ENCODE measurements at regions not wholly inside any gene's neighbourhood (a gene's known extent, or its start where the extent isn't known, plus 50 kb on each side); places are given as distances from the start of the nearest gene placed in this dataset.

DNA sequence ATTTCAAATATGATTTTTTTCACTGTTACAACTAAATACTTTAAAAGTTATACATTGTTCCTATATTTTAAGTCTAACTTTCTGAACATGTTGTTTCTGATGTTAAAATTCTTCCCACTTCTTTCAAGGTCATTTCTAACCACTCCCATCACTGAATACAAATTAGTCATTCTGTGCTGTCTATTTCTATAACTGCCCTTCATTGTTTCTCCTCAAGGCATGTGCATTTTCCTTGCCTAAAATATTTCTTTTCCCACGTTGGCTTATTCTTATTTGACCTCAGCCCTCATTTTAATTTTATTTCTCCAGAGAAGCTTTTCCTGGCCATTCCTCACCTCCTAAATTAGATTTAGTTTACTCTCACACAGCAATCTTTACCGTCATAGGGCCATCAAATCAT, 198.9 kb upstream of the GULP1 start:
- Histone ChIP-seq H3K9me3 (no peaks in the 10 kb centered on the region), H3K36me3 (no peaks in the 10 kb centered on the region), H3K27ac (no peak overlapping the region), H3K4me1 (no peaks in the 10 kb centered on the region), H3K27me3 (no peaks in the 10 kb centered on the region), H3K4me3 (no peak overlapping the region)
- ATAC-seq (no peak), DNase-seq (no peak)
- in situ Hi-C loops (cut with MboI; ENCODE audit: low sequenced_read_pairs in 4 of 4) (no loop called here), intact Hi-C loops (cut with DNase I; ENCODE audit: low total_unique reads) (no loop called here)
- TF ChIP-seq CTCF (IDR thresholded peaks at IDR 0.05 in 4 of 5, conservative IDR thresholded peaks at IDR 0.05 in 1 of 5) (no peak), POLR2A (IDR thresholded peaks at IDR 0.05) (no peak)

DNA sequence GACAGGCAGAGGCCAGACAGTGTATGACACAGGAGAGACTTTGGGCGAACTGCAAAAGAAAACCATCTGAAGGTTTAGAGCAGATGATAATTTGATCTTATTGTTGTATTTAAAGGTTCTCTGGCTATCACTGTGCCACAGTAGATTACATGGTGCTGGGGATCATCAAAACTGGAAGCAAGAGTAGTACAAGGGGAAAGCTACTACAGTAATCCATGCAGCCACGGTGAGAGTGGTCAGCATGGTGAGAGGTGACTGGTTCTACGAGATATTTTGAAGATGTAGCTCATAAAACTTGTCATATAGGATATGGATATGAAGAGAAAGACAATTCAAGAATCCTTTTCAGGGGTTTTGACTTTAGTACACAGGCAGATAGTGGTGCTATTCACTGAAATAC, 194.8 kb upstream of the GULP1 start:
- no peaks in the 10 kb centered on the region for H3K36me3 ChIP-seq
- H3K4me3 ChIP-seq: no peak overlapping the region
- H3K27me3 ChIP-seq: no peaks in the 10 kb centered on the region
- no peaks in the 10 kb centered on the region for H3K4me1 ChIP-seq
- ATAC-seq (no peak), DNase-seq (no peak)
- in situ Hi-C loops (cut with MboI; ENCODE audit: low sequenced_read_pairs in 4 of 4) (no loop called here), intact Hi-C loops (cut with DNase I; ENCODE audit: low total_unique reads) (no loop called here)
- no peaks in the 10 kb centered on the region for H3K9me3 ChIP-seq
- TF ChIP-seq CTCF (IDR thresholded peaks at IDR 0.05 in 4 of 5, conservative IDR thresholded peaks at IDR 0.05 in 1 of 5) (no peak), POLR2A (IDR thresholded peaks at IDR 0.05) (no peak)
- no peak overlapping the region for H3K27ac ChIP-seq

DNA sequence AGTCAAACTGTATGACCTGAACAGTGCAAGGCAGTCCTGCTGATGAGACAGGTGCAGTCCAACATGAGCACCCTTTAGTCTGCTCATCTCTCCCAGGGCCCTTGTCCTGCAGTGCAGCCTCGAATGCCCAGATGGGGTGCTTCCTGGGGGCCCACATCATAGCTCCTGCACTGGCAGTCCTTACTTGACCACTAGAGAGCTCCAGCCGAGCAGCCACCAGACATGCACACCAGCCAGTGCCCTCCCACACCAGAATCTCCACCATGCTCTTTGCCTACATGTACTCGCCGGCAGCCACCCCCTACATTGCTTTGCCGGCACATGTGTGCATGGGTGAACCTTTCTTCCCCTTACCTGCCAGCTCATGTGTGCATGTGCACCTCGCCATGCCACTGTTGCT, 188.8 kb upstream of the GULP1 start:
- ATAC-seq: no peak
- Histone ChIP-seq H3K9me3 (no peaks in the 10 kb centered on the region), H3K27me3 (no peaks in the 10 kb centered on the region), H3K36me3 (no peaks in the 10 kb centered on the region), H3K4me3 (no peak overlapping the region), H3K27ac (no peak overlapping the region), H3K4me1 (no peaks in the 10 kb centered on the region)
- in situ Hi-C loops (cut with MboI; ENCODE audit: low sequenced_read_pairs in 4 of 4) (no loop called here), intact Hi-C loops (cut with DNase I; ENCODE audit: low total_unique reads) (no loop called here)
- no peak for TF ChIP-seq POLR2A (IDR thresholded peaks at IDR 0.05)
- no peak for TF ChIP-seq CTCF (IDR thresholded peaks at IDR 0.05 in 4 of 5, conservative IDR thresholded peaks at IDR 0.05 in 1 of 5)
- no peak for DNase-seq

- no peak for ATAC-seq
- H3K9me3 ChIP-seq: no peaks in the 10 kb centered on the region
- H3K4me1 ChIP-seq: no peaks in the 10 kb centered on the region
- in situ Hi-C loops (cut with MboI; ENCODE audit: low sequenced_read_pairs in 4 of 4): no loop called here
- H3K36me3 ChIP-seq: no peaks in the 10 kb centered on the region
- intact Hi-C loops (cut with DNase I; ENCODE audit: low total_unique reads): no loop called here
- no peak for TF ChIP-seq POLR2A (IDR thresholded peaks at IDR 0.05)
- TF ChIP-seq CTCF (IDR thresholded peaks at IDR 0.05 in 4 of 5, conservative IDR thresholded peaks at IDR 0.05 in 1 of 5): no peak
- H3K27me3 ChIP-seq: no peaks in the 10 kb centered on the region
- no peak overlapping the region for H3K27ac ChIP-seq
- no peak overlapping the region for H3K4me3 ChIP-seq
- DNase-seq: no peak
These were observed 177.7 kb upstream of the GULP1 start for GRCh38 chr2:188114014-188114413.

DNA sequence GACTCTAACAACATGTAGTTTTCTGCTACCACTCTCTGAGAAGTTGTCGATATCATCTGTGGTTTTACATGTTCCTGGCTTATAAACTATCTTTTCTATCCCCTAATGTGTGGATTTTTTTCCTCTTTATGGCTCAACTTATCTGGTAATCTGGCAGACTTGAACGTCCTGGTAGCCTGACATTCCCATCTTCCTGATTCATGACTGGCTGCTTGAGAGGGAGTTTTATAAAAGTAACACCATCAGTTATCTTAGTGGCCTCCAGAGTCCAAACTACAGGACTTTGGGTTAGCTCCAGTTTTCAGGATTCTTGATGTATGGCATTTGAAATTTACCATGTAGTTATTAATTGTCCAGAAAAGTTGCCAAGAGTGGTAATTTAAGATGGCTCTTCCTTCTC, 174.0 kb upstream of the GULP1 start:
- intact Hi-C loops (cut with DNase I; ENCODE audit: low total_unique reads): no loop called here
- TF ChIP-seq POLR2A (IDR thresholded peaks at IDR 0.05) (no peak), CTCF (IDR thresholded peaks at IDR 0.05 in 4 of 5, conservative IDR thresholded peaks at IDR 0.05 in 1 of 5) (no peak)
- H3K4me1 ChIP-seq: no peaks in the 10 kb centered on the region
- H3K9me3 ChIP-seq: no peaks in the 10 kb centered on the region
- in situ Hi-C loops (cut with MboI; ENCODE audit: low sequenced_read_pairs in 4 of 4): no loop called here
- no peaks in the 10 kb centered on the region for H3K27me3 ChIP-seq
- no peaks in the 10 kb centered on the region for H3K36me3 ChIP-seq
- ATAC-seq: no peak
- no peak overlapping the region for H3K27ac ChIP-seq
- DNase-seq: no peak
- no peak overlapping the region for H3K4me3 ChIP-seq

Measured in gastrocnemius medialis (tissue), 4 donors.